Heart left ventricle (tissue), 16 donors: ENCODE measurements at regions not wholly inside any gene's neighbourhood (a gene's known extent, or its start where the extent isn't known, plus 50 kb on each side); places are given as distances from the start of the nearest gene placed in this dataset.

Experiments used
- ATAC-seq, 4 donors: fragments of 200-7000 bp; cut with Tn5 transposase; one replicate each; pipeline ENCODE4 v1.9.1; 2020 to 2022; ENCODE audit warnings: moderate library complexity in 4 of 4, mild to moderate bottlenecking in 3 of 4, moderate number of reproducible peaks in 1 of 4
- DNase-seq, 5 donors: peaks; one replicate each; pipeline ENCODE4 v3.0.0-alpha.2; 2020
- H3K27ac ChIP-seq, 12 donors: fragments of 200-600 bp; sonication (generic) in 4 of 12; one replicate each; pipeline versions ENCODE4 v1.5.0 to v1.8.0; 2016 to 2022; ENCODE audit warnings: mild to moderate bottlenecking in 2 of 12
- H3K27me3 ChIP-seq, 9 donors: fragments of 200-600 bp; sonication (generic) in 2 of 9; one replicate each; pipeline versions ENCODE4 v1.5.1 to v1.8.0; 2016 to 2022; ENCODE audit warnings: mild to moderate bottlenecking in 3 of 9
- H3K36me3 ChIP-seq, 9 donors: fragments of 200-600 bp; sonication (generic) in 2 of 9; one replicate each; pipeline versions ENCODE4 v1.5.0 to v1.8.0; 2018 to 2022; ENCODE audit warnings: mild to moderate bottlenecking in 2 of 9
- H3K4me1 ChIP-seq, 12 donors: fragments of 200-600 bp; sonication (generic) in 4 of 12; one replicate each; pipeline versions ENCODE4 v1.5.0 to v1.8.0; 2016 to 2022; ENCODE audit warnings: mild to moderate bottlenecking in 3 of 12
- H3K4me3 ChIP-seq, 12 donors: fragments of 200-600 bp; sonication (generic) in 4 of 12; one replicate each; pipeline versions ENCODE4 v1.5.0 to v1.8.0; 2017 to 2022; ENCODE audit warnings: mild to moderate bottlenecking in 9 of 12, moderate library complexity in 4 of 12
- H3K9me3 ChIP-seq, 12 donors: fragments of 200-600 bp; sonication (generic) in 4 of 12; one replicate each; pipeline versions ENCODE4 v1.5.0 to v1.8.0; 2016 to 2022; ENCODE audit warnings: mild to moderate bottlenecking in 1 of 12
- POLR2A ChIP-seq, 2 donors: fragments of 450-650 bp; IDR thresholded peaks; one replicate each; pipeline ENCODE4 v1.6.1; 2017; ENCODE audit warnings: antibody characterized with exemption in 2 of 2, mild to moderate bottlenecking in 2 of 2, moderate library complexity in 2 of 2
- WGBS, 4 donors: extraction: QIAGEN DNeasy Blood & Tissue Kit in 2 of 4; methylation state at CpG; one replicate each; pipeline versions ENCODE4 v1.1.5 to v1.1.7; 2013 to 2018; 5-methylcytosine and 5-hydroxymethylcytosine counted together
- intact Hi-C, 10 donors: fragments of 100-400 bp; cut with DNase I; formaldehyde crosslinking; loops; one replicate each; pipeline versions ENCODE4 v1.11.1 to v1.14.2; 2022
- TF ChIP-seq, protein P1 (sequence below), 12 donors: fragments of 200-600 bp; sonication (generic) in 4 of 12; IDR thresholded peaks; one replicate each; pipeline versions ENCODE4 v1.5.0 to v1.8.0; 2018 to 2022; ENCODE audit warnings: antibody characterized with exemption in 12 of 12, mild to moderate bottlenecking in 5 of 12
- donor health status: ischemic (EF 13 %, LVEDD 7.1; RV severe dilation, severe dysfunction).
- donor health status: healthy with polysubstance abuse.
- donor health status: DM: no; HTN: yes; CAD: no.
- donor health status: DM: no; HTN: no; CAD: no.
- donor health status: ischemic (EF 25% LVEDD 6.9; RV normal size, moderate dysfunction).
- donor health status: ischemic (EF 25% LVEDD 5.7; RV mildly dilated, moderate dysfunction).
- donor health status: healthy.
- donor health status: DM: yes; HTN: yes; CAD: no.
- donor health status: ischemic (EF 35%, LVEDD 5.7; RV mildly dilated, moderate dysfunction).
- donor health status: nonischemic (EF 11% LVEDD 7.7; RV severe dilation, severe dysfunction).
- donor health status: DM: yes; HTN: yes; CAD: no.
- donor health status: PGD.
- donor health status: ischemic (EF 29% LVEDD 5.4; RV normal size, mild dysfunction).
- donor health status: nonischemic (EF 23%, LVEDD 6.1; RV moderate dilation, normal function).

DNA sequence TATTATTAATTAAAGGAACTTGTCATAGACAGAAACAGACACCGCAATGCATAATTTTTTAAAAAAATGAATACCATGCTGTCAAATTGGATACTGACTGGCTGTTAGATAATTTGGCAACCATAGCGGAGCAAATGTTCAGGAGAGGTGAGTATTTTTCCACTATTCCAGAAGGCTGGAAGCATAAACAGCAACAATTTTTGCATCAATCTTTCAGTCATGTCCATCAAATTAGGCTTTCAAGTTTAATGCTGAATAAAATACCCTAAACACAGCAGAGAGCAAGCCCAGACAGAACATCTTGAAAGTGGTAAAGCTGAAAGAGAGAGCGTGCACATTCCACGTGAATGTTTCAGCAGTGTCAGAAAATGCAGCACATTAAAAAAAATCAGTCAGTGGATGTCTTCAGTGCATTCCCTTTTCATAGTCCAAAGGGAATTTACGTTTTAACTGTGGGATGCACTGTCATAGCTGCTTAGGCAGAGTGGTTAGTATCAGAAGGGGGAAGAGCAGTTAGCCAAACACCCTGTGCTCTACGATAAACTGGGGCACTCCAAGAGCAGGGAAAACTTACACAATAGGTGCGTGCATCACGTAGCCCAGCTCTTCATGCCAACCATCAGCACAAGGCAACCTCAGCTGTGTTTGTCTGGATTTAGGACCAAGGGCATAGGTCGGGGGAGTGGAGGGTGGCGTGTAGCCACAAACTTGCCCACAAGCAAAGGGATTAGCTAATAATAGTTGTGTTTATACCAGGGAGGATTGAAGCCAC, 116.2 kb upstream of the STMND1 start:
- H3K9me3 ChIP-seq: peaks cover 0 to 9% (median 0%) of the 10 kb centered on the region in 12 donors
- ATAC-seq (peak in 3 of 4 donors; percentile 42 to 72 (median 64)), DNase-seq (peak in 1 of 5 donors; percentile 28)
- intact Hi-C loops: no loop called here
- H3K4me3 ChIP-seq: peak overlapping the region in 4 of 12 donors; percentile 2 to 32 (median 14)
- TF ChIP-seq POLR2A (IDR thresholded peaks at IDR 0.05): no peak
- TF ChIP-seq, protein P1, sequence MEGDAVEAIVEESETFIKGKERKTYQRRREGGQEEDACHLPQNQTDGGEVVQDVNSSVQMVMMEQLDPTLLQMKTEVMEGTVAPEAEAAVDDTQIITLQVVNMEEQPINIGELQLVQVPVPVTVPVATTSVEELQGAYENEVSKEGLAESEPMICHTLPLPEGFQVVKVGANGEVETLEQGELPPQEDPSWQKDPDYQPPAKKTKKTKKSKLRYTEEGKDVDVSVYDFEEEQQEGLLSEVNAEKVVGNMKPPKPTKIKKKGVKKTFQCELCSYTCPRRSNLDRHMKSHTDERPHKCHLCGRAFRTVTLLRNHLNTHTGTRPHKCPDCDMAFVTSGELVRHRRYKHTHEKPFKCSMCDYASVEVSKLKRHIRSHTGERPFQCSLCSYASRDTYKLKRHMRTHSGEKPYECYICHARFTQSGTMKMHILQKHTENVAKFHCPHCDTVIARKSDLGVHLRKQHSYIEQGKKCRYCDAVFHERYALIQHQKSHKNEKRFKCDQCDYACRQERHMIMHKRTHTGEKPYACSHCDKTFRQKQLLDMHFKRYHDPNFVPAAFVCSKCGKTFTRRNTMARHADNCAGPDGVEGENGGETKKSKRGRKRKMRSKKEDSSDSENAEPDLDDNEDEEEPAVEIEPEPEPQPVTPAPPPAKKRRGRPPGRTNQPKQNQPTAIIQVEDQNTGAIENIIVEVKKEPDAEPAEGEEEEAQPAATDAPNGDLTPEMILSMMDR (IDR thresholded peaks at IDR 0.05): no peak
- no peaks in the 10 kb centered on the region for H3K36me3 ChIP-seq
- no peaks in the 10 kb centered on the region for H3K27me3 ChIP-seq
- peaks cover 0 to 15% (median 0%) of the 10 kb centered on the region in 12 donors for H3K4me1 ChIP-seq
- H3K27ac ChIP-seq: peak overlapping the region in 2 of 12 donors; percentile 18 to 64
- WGBS, 4 donors: 48 to 58% (median 50%) methylated on average over 10 of the region's 10 CpGs

DNA sequence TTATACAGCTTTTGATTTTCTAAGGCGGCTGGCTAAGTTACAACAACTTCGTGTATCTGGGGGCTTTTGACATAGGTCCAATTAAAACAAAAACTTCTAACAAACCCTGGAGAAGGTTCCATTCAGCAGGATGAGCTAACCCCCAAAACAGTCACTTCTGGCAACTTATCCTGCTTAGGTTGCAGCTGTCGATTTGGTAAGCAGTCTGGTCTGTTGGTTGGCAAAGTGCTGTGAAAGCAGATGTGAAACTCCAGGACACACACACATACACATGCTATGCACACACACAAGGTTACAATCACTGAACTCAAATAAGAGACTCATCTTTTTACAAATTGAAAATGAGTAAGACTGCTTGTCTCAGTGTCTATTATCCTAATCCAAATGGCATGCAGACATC, 119.0 kb upstream of the STMND1 start:
- TF ChIP-seq, protein P1 (IDR thresholded peaks at IDR 0.05): no peak
- no peak for TF ChIP-seq POLR2A (IDR thresholded peaks at IDR 0.05)
- Histone ChIP-seq H3K4me3 (no peak overlapping the region), H3K27ac (no peak overlapping the region), H3K27me3 (no peaks in the 10 kb centered on the region), H3K4me1 (peaks cover 0 to 15% (median 0%) of the 10 kb centered on the region in 12 donors), H3K36me3 (no peaks in the 10 kb centered on the region), H3K9me3 (no peaks in the 10 kb centered on the region)
- intact Hi-C loops: no loop called here
- ATAC-seq: peak in 2 of 4 donors; percentile 30 to 84
- WGBS, 4 donors: 54 to 62% (median 60%) methylated on average over 3 of the region's 3 CpGs
- peak in 1 of 5 donors; percentile 20 for DNase-seq

DNA sequence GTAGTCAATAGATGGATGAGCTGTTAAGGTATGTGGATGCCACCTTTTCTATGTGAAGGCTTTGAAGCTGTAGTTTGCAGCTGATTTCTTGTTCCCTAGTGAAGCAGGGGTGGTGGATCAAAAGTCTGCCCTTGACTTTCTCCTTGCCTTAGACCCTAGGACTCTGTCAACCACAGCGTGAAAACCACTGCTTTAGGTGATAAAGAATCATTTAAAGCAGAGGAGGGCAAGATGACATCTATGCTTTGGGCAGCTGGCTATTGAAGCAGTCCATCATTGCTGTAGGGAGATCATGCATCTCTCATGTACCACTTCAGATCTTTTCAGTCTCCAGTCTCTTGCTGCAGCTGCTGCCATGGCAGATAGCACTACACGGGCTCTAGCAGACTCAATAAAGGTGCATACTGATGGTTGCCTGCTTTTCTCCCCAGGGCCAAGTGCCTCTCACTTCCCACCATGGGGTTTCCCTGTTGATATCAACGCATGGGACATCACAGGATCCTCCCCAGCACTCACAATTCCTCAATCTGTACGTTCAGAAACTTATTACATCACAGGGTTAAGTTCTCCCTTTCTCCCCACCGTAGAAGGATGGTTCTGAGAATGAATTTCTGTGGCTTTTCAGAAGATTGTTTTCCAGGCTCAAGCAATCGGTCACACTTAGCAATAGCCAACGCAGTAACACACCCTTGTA, 122.0 kb upstream of the STMND1 start:
- no peak overlapping the region for H3K4me3 ChIP-seq
- 78 to 89% (median 84%) methylated on average over 7 of the region's 7 CpGs for WGBS, 4 donors
- H3K4me1 ChIP-seq: no peaks in the 10 kb centered on the region
- no peak overlapping the region for H3K27ac ChIP-seq
- H3K36me3 ChIP-seq: no peaks in the 10 kb centered on the region
- peaks cover 0 to 4% (median 0%) of the 10 kb centered on the region in 9 donors for H3K27me3 ChIP-seq
- ATAC-seq (no peak), DNase-seq (no peak)
- no peaks in the 10 kb centered on the region for H3K9me3 ChIP-seq
- intact Hi-C loops: loop anchor here in 1 of 10 donors (10.0 kb wide), 1 partner anchor 105 kb away; no protein-coding TSS in a partner anchor
- no peak for TF ChIP-seq POLR2A (IDR thresholded peaks at IDR 0.05)
- TF ChIP-seq, protein P1 (IDR thresholded peaks at IDR 0.05): no peak

DNA sequence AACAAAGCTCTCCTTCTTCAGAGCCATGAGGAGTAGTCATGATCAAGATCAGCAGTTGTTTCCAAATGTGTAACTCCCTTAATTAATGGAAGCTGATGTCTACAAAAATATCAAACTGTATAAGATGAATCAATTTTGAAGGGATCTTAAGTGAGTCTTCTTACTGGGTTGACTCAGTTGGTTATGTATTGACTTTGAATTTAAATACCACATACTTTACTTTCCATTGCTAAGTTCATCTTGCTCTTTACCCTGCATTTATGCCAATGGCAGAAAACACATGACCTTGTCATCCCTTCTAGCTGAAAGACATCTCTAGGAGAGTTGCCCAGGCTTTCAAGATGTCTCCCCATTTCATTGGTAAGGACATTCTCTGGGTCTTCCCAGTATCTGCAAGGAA, 123.2 kb upstream of the STMND1 start:
- ATAC-seq: no peak
- no peaks in the 10 kb centered on the region for H3K4me1 ChIP-seq
- H3K27me3 ChIP-seq: peaks cover 0 to 4% (median 0%) of the 10 kb centered on the region in 9 donors
- no peaks in the 10 kb centered on the region for H3K9me3 ChIP-seq
- intact Hi-C loops: loop anchor here in 1 of 10 donors (10.0 kb wide), 1 partner anchor 106 kb away; no protein-coding TSS in a partner anchor
- H3K4me3 ChIP-seq: no peak overlapping the region
- DNase-seq: no peak
- H3K36me3 ChIP-seq: no peaks in the 10 kb centered on the region
- H3K27ac ChIP-seq: no peak overlapping the region
- no peak for TF ChIP-seq POLR2A (IDR thresholded peaks at IDR 0.05)
- TF ChIP-seq, protein P1 (IDR thresholded peaks at IDR 0.05): no peak
